GM19193 (cell line): ENCODE measurements at regions not wholly inside any gene's neighbourhood (a gene's known extent, or its start where the extent isn't known, plus 50 kb on each side); places are given as distances from the start of the nearest gene placed in this dataset.

Source experiments
- POLR2A ChIP-seq: IDR thresholded peaks from 4 replicates; pipeline ENCODE4 v1.6.1; 2011; ENCODE audit not compliant: insufficient read depth, insufficient read length; ENCODE audit errors: extremely low read depth

- no peak for TF ChIP-seq POLR2A
Observed at GRCh38 chr2:101617188-101617587, 80.3 kb upstream of the MAP4K4 start.

GRCh38 chr2:101614127-101614759 is 83.3 kb upstream of the MAP4K4 start:
- TF ChIP-seq POLR2A = no peak

GRCh38 chr2:101613056-101613704 is 84.3 kb upstream of the MAP4K4 start:
- TF ChIP-seq POLR2A = no peak

- no peak for TF ChIP-seq POLR2A
Observed at GRCh38 chr2:101612019-101612418, 85.5 kb upstream of the MAP4K4 start.

- no peak for TF ChIP-seq POLR2A
Observed at GRCh38 chr2:101610750-101611315, 86.7 kb upstream of the MAP4K4 start.

GRCh38 chr2:101609433-101609832 is 88.1 kb upstream of the MAP4K4 start:
- no peak for TF ChIP-seq POLR2A

GRCh38 chr2:101608408-101609310 is 88.8 kb upstream of the MAP4K4 start:
- no peak for TF ChIP-seq POLR2A

- no peak for TF ChIP-seq POLR2A
Observed at GRCh38 chr2:101597347-101597944, 100.1 kb upstream of the MAP4K4 start.

GRCh38 chr2:101596333-101596732 is 101.2 kb upstream of the MAP4K4 start:
- TF ChIP-seq POLR2A = no peak

GRCh38 chr2:101587251-101587650 is 110.3 kb upstream of the MAP4K4 start:
- TF ChIP-seq POLR2A = no peak

GRCh38 chr2:101583861-101584260 is 108.9 kb upstream of the RFX8 start:
- no peak for TF ChIP-seq POLR2A

GRCh38 chr2:101581675-101582299 is 106.9 kb upstream of the RFX8 start:
- no peak for TF ChIP-seq POLR2A

GRCh38 chr2:101580528-101580927 is 105.6 kb upstream of the RFX8 start:
- TF ChIP-seq POLR2A = no peak

GRCh38 chr2:101578671-101579070 is 103.8 kb upstream of the RFX8 start:
- TF ChIP-seq POLR2A = no peak
